Muscle of leg (tissue), 3 donors: ENCODE measurements at regions not wholly inside any gene's neighbourhood (a gene's known extent, or its start where the extent isn't known, plus 50 kb on each side); places are given as distances from the start of the nearest gene placed in this dataset.

ENCODE experiments used
- DNase-seq: peaks from one replicate; pipeline ENCODE4 v3.0.0; 2013
- H3K27ac ChIP-seq: one replicate; pipeline ENCODE4 v1.5.1; 2013; ENCODE audit warnings: mild to moderate bottlenecking, low read length, control low read depth
- H3K27me3 ChIP-seq: one replicate; pipeline ENCODE4 v1.6.1; 2013; ENCODE audit warnings: low read length; ENCODE audit not compliant: control insufficient read depth, insufficient read depth
- H3K36me3 ChIP-seq: one replicate; pipeline ENCODE4 v1.6.1; 2013; ENCODE audit warnings: low read length; ENCODE audit not compliant: control insufficient read depth, insufficient read depth
- H3K4me1 ChIP-seq: one replicate; pipeline ENCODE4 v1.6.1; 2013; ENCODE audit warnings: low read length; ENCODE audit not compliant: control insufficient read depth, insufficient read depth
- H3K4me3 ChIP-seq: one replicate; pipeline ENCODE4 v1.5.1; 2013; ENCODE audit warnings: low read length, control low read depth
- H3K9me3 ChIP-seq: replicated peaks from 2 replicates; pipeline ENCODE4 v1.6.1; 2013; ENCODE audit warnings: low read depth, low read length; ENCODE audit not compliant: control insufficient read depth
- WGBS: methylation state at CpG from one replicate; pipeline ENCODE4 v1.1.5; 2013; ENCODE audit warnings: missing lambda C conversion rate; ENCODE audit not compliant: insufficient coverage; 5-methylcytosine and 5-hydroxymethylcytosine counted together

DNA sequence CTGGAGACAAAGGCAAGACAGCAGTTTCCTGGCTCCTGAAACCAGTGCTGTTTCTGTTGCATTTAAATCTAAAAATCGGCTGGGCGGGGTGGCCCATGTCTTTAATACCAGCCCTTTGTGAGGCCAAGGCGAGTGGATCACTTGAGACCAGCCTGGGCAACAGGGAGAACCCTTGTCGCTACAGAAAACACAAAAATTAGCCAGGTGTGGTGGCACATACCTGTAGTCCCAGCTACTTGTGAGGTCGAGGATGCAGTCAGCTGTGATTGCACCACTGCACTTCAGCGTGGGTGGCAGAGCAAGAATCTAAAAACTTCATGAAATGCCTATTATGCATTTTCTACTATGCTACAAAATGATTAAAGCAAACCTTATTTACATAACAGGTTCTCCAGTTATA is 205.4 kb upstream of the ITM2A start:
- Histone ChIP-seq H3K4me3 (no peak overlapping the region), H3K27ac (no peak overlapping the region), H3K4me1 (no peaks in the 10 kb centered on the region), H3K27me3 (peaks cover 7% of the 10 kb centered on the region), H3K36me3 (no peaks in the 10 kb centered on the region), H3K9me3 (peaks cover 2% of the 10 kb centered on the region)
- no peak for DNase-seq
- 71% methylated on average over 5 of the region's 6 CpGs for WGBS

- WGBS: 61% methylated on average over 6 of the region's 8 CpGs
Observed at GRCh38 chrX:79570524-79571240, 203.5 kb upstream of the ITM2A start.

DNA sequence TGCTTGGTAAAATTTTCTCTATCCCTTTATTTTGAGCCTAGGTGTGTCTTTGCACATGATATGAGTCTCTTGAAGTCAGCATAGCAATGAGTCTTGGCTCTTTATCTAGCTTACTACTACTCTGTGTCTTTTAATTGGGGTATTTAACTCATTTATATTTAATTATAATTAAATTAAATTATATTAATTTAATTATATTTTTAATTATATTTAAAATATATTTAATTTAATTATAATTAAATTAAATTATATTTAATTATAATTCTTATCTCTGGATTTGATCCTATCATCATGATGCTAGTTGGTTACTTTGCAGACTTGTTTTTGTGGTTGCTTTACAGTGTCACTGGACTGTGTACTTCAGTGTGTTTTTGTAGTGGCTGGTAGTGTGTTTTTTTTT is 201.2 kb upstream of the ITM2A start:
- no peak for DNase-seq
- no peak overlapping the region for H3K27ac ChIP-seq
- H3K4me3 ChIP-seq: no peak overlapping the region
- no peaks in the 10 kb centered on the region for H3K36me3 ChIP-seq
- H3K9me3 ChIP-seq: peaks cover 2% of the 10 kb centered on the region
- peaks cover 7% of the 10 kb centered on the region for H3K27me3 ChIP-seq
- H3K4me1 ChIP-seq: no peaks in the 10 kb centered on the region

More at GRCh38 chrX:79570524-79571240, 203.5 kb upstream of the ITM2A start:
- Histone ChIP-seq H3K4me1 (no peaks in the 10 kb centered on the region), H3K4me3 (no peak overlapping the region), H3K27me3 (peaks cover 7% of the 10 kb centered on the region), H3K36me3 (no peaks in the 10 kb centered on the region), H3K27ac (no peak overlapping the region), H3K9me3 (peaks cover 2% of the 10 kb centered on the region)
- DNase-seq: no peak

GRCh38 chrX:79564362-79564761 is 197.2 kb upstream of the ITM2A start:
- H3K4me1 ChIP-seq: no peaks in the 10 kb centered on the region
- WGBS: 33% methylated on average over 1 of the region's 2 CpGs
- H3K27me3 ChIP-seq: no peaks in the 10 kb centered on the region
- no peak for DNase-seq
- H3K36me3 ChIP-seq: no peaks in the 10 kb centered on the region
- H3K9me3 ChIP-seq: peaks cover 2% of the 10 kb centered on the region
- H3K4me3 ChIP-seq: no peak overlapping the region
- H3K27ac ChIP-seq: no peak overlapping the region

- H3K4me1 ChIP-seq: no peaks in the 10 kb centered on the region
- no peaks in the 10 kb centered on the region for H3K27me3 ChIP-seq
- H3K9me3 ChIP-seq: no peaks in the 10 kb centered on the region
- H3K36me3 ChIP-seq: no peaks in the 10 kb centered on the region
- H3K27ac ChIP-seq: no peak overlapping the region
- no CpG with 5 or more reads among the region's 2 CpGs for WGBS
- no peak for DNase-seq
- H3K4me3 ChIP-seq: no peak overlapping the region
Observed at GRCh38 chrX:79559290-79559689, 192.2 kb upstream of the ITM2A start.

- H3K4me3 ChIP-seq: no peak overlapping the region
- no peaks in the 10 kb centered on the region for H3K36me3 ChIP-seq
- DNase-seq: no peak
- no peaks in the 10 kb centered on the region for H3K9me3 ChIP-seq
- H3K4me1 ChIP-seq: no peaks in the 10 kb centered on the region
- H3K27ac ChIP-seq: no peak overlapping the region
- H3K27me3 ChIP-seq: no peaks in the 10 kb centered on the region
Observed at GRCh38 chrX:79557212-79557611, 190.1 kb upstream of the ITM2A start.

DNA sequence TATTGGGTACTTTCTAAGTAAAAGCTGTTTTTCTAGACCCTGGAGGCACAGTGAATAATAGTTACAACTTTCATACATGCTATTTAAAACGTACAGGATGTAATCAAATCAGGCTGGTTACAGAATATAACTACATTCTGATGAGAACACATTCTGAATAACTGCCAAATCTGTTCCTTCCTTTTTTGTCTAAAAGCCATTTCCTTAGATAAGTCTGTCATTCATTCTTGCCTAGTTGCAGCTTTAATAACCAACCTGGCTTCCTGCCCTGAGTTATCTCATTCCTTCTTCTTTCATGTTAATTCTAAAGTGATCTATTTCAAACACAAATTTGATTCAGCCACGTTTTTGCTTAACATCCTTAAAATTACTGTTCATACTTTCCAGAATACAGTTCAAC is 189.7 kb upstream of the ITM2A start:
- Histone ChIP-seq H3K36me3 (no peaks in the 10 kb centered on the region), H3K27me3 (no peaks in the 10 kb centered on the region), H3K9me3 (no peaks in the 10 kb centered on the region), H3K4me1 (no peaks in the 10 kb centered on the region), H3K4me3 (no peak overlapping the region), H3K27ac (no peak overlapping the region)
- WGBS: no CpG with 5 or more reads among the region's 2 CpGs
- peak; percentile 32 for DNase-seq

- H3K36me3 ChIP-seq: no peaks in the 10 kb centered on the region
- WGBS: 85% methylated on average over 14 of the region's 27 CpGs
- no peaks in the 10 kb centered on the region for H3K27me3 ChIP-seq
Observed at GRCh38 chrX:79530310-79531108, 163.4 kb upstream of the ITM2A start.

GRCh38 chrX:79524642-79525041 is 157.5 kb upstream of the ITM2A start:
- Histone ChIP-seq H3K36me3 (no peaks in the 10 kb centered on the region), H3K9me3 (peaks cover 3% of the 10 kb centered on the region), H3K27me3 (no peaks in the 10 kb centered on the region), H3K4me3 (no peak overlapping the region), H3K27ac (no peak overlapping the region), H3K4me1 (no peaks in the 10 kb centered on the region)
- WGBS: 8% methylated on average over 1 of the region's 2 CpGs
- no peak for DNase-seq

More at GRCh38 chrX:79530310-79531108, 163.4 kb upstream of the ITM2A start:
- no peak for DNase-seq
- Histone ChIP-seq H3K4me3 (no peak overlapping the region), H3K27ac (no peak overlapping the region), H3K9me3 (no peaks in the 10 kb centered on the region), H3K4me1 (no peaks in the 10 kb centered on the region)

GRCh38 chrX:79515529-79515928 is 148.4 kb upstream of the ITM2A start:
- WGBS: 34% methylated on average over 4 of the region's 7 CpGs
- Histone ChIP-seq H3K4me1 (no peaks in the 10 kb centered on the region), H3K9me3 (no peaks in the 10 kb centered on the region), H3K36me3 (no peaks in the 10 kb centered on the region), H3K4me3 (no peak overlapping the region), H3K27me3 (no peaks in the 10 kb centered on the region), H3K27ac (no peak overlapping the region)
- no peak for DNase-seq
